Left forelimb (tissue), 1 donor: ENCODE measurements at regions not wholly inside any gene's neighbourhood (a gene's known extent, or its start where the extent isn't known, plus 50 kb on each side); places are given as distances from the start of the nearest gene placed in this dataset.
"Not testable (repeated sequence)": the region's sequence is repeated elsewhere in the genome, so short reads cannot be mapped to it uniquely, and the experiment has no call there.

Source experiments
- DNase-seq: peaks from one replicate; pipeline ENCODE4 v3.0.0-alpha.2; 2018; ENCODE audit warnings: low spot score

- DNase-seq: no peak
Measured at GRCh38 chr16:73400951-73401350, 353.0 kb upstream of the ZFHX3 start.

DNA sequence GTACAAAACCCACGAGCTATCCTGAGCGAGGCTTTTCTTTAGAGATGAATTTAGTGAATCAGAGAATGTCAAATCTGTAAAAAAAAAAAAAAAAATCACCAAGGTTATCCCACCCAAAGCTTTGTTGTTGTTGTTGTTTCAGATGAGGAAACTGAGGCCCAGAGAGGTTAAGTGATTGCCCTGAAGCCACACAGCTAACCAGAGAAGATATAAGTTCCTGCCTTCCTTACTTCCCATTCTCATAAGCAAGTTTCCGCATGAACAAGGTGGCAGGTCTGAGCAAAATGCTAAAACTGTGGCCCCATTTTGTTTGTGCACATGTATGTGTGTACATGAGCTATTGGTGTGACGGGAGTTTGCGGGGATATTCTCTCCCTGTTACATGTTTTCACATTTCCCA is 352.1 kb upstream of the ZFHX3 start:
- DNase-seq: no peak

DNA sequence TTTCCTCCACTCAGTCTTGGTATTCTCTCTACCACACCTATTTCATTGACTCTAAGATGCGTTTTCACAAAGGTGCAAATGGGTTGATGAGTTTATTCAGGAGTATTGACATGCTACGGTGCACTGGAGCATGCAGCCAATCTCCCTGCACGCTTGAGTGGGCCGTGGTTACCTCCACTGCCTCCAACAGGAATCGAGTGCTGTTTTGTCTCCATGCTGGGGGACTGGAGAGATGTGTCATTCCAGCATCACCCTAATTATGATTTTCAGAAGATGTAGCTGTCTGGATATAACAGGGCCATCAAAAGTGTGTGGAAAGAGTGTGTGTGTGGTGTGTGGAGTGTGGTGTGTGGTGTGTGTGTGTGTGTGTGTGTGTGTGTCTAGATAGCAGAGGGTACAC is 351.6 kb upstream of the ZFHX3 start:
- no peak for DNase-seq

DNA sequence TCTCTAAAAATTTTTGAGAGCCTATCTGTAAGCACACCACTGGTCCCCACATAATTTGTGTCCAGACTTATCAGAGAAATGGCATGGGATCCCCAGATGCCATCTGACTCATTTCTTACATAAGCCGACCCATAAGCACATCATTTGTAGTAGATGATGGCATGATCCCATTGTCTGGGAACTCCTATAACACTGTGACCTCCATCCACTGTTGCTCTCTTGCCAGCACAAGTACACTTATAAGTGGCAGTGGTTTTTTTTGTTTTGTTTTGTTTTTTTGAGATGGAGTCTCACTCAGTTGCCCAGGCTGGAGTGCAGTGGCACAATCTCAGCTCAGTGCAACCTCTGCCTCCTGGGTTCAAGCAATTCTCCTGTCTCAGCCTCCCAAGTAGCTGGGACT is 350.7 kb upstream of the ZFHX3 start:
- DNase-seq: not testable (repeated sequence)

DNA sequence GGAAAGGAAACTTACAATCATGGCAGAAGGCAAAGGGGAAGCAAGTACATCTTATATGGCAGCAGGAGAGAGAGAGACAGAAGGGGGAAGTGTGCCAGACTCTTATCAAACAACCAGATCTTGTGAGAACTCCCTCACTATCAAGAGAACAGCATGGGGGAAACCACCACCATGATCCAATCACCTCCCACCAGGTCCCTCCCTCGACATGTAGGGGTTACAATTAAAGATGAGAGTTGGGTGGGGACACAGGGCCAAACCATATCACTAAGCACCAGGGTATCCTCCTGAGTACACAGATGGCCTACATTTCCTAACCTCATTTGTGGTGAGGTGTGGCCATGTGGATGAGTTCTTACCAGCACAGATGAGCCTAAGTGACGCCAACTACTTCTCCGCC is 348.6 kb upstream of the ZFHX3 start:
- DNase-seq: no peak

DNA sequence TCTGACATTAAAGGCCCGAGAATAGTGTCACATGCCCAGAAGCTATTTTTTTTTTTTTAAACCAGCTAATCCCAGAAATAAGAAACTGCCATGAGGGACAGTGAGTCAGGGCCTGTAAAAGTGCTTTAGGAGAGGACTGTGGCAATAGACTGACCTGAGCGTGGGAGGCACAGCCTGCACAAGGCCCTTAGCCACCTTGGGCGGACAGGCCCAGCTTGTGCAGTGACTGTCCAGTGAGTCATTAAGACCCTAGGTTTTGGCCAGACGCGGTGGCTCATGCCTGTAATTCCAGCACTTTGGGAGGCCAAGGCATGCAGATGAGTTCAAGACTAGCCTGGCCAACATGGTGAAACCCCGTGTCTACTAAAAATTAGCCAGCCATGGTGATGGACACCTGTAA is 343.0 kb upstream of the ZFHX3 start:
- no peak for DNase-seq

DNA sequence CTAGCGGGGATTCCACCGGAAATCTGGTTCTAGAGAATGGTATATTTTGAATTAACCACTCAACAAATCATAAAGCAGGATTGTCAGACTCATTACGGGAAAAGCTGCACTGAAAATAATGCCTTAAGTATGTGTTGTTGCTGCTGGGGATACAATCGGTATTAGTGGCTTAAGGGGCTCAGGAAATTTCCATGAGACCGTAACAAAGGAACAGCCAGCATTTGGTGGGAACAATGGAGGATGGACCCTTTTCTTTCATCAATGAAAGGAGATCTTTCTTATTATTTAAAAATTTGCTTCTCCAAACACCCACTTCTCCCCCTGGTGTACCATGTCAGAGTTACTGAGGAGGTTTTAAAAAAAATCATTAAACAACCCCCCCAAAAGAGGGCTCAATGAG is 342.6 kb upstream of the ZFHX3 start:
- no peak for DNase-seq

DNA sequence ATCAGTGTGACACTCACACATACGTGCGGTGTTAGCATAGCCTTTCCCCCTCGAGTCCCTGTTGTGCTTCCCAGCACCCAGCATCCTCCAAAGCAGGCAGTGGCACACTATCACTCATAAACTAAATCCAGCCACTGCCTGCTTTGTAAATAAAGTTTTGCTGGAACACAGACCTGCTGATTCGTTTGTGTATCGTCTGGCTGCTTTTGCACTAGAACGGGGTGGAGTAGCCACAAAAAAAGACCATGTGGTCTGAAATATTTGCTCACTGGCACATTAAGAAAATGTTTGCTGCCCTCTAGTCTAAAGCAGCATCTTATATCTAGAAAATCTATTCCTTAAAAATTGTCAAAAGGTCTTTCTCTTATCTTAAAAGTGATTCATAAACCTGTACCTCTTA is 341.2 kb upstream of the ZFHX3 start:
- DNase-seq: no peak

DNA sequence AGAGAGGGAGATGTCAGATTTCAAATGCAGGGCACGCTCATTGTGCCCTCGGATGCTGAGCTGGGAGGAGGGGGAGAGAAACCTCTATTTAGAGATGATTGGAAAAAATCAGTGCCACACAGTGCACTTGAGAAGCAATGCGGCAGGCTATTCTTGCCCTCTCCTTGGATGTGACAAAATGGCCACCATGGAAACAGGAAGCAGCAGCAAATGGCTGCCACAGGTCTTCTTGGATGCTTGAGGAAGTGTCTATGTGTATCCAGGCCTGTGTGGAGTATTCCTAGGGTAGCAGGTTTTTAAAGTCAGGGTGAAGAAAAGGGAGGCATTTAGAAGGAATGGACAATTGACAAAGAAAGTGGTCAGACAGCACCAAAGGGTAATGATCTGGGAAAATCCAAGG is 340.1 kb upstream of the ZFHX3 start:
- no peak for DNase-seq

DNA sequence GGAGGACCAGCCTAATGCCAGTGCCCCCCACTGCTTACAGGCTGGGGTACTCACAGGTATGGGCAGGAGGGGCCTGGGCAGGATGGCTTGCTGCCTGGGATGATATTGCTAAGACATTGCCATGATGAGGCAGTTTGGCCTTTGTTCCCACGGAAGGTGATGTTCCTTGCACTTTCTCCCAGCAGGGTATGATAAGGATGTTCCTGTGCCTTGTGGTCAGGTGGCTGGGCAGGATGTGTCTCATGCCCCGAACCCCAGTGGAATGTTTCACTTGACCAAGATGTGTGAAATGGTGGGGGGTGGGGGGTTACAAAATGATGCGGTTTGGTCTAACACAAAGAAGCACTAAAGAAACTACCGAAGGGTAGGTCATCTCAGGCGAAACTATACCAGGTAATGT is 337.8 kb upstream of the ZFHX3 start:
- DNase-seq: no peak

DNA sequence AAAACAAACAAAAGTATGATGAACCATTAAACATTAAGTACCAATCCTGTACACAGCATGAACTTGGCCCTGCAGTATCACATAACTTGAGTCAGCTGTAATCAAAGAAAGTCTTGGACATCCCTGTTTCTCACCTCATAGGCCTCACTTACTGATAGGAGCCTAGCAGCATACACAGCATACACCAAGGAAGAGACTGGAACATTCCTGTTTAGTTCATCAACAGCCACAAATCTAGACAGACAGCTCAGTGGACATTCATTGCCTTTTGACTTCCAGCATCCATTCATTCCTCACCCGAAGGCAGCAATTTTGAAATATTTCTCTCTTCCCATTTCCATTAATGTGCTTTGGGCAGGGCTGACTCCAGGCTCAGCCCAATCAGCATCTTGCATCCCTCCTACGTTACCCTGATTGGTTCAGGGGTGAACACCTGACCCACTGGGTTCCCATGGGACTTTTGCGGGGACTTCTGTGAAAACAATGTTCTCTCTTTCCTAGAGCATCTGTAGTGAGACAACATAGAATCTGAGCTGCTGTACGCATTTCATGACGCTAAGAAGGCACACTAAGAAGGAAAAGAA is 336.7 kb upstream of the ZFHX3 start:
- no peak for DNase-seq

DNA sequence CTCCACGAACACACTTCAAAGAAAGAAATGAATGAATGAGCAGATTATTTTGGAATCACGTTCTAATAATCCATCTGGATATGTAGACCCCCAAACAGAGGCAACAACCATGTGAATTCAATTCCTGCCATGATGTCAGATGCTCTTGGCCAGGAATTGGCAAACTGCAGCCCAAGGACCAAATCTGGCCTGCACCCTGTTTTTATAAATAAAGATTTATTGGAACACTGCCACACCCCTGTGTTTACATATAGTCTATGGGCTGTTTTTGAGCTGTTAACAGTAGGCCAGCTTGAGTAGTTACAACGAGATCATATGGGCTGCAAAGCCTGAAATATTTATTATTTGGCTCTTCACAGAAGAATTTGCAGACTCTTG is 336.0 kb upstream of the ZFHX3 start:
- no peak for DNase-seq

GRCh38 chr16:73383195-73383987 is 335.5 kb upstream of the ZFHX3 start:
- no peak for DNase-seq

DNA sequence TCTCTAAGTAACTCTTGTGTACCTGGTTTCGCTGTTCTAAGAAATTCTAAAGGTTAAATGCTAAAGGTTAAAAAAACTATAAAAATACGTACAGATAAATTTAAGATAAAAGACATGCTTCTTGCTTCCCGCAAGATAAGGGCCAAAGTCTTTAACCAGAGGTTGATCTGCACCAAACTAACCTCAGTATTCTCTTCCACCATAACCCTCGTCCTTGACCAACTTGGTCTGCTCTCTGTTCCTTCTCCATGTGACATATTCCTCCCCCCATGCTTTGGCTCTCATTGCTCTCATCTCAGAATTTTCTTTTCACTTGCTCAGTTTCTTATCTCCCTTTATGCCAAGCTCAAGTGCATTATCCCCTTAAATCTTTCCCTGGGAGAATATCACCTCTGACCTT is 330.5 kb upstream of the ZFHX3 start:
- no peak for DNase-seq

GRCh38 chr16:73371584-73372319 is 323.8 kb upstream of the ZFHX3 start:
- DNase-seq: no peak

DNA sequence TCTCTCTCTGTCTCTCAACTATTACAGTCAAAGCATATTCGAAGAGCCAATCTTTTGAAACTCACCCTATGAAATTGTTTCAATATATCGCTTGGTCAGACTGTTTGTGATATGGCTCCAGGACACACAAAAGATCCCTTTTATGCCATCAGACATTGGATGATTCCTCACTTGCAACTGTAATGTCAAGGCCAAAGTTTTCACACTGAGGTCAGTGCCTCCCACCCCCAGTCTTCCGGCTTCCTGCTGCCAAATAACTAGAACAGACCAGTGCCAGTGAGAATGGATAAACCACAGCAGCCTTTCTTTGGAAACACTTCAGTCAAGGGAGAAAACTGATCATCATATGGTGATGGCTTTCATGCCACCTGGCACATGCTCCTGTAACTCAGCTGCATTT is 321.9 kb upstream of the ZFHX3 start:
- DNase-seq: no peak

GRCh38 chr16:73368715-73369114 is 320.8 kb upstream of the ZFHX3 start:
- DNase-seq: no peak

GRCh38 chr16:73365016-73365551 is 317.2 kb upstream of the ZFHX3 start:
- DNase-seq: no peak

- DNase-seq: no peak
Measured at GRCh38 chr16:73364413-73364812, 316.5 kb upstream of the ZFHX3 start.

- no peak for DNase-seq
Measured at GRCh38 chr16:73361061-73361460, 313.1 kb upstream of the ZFHX3 start.

DNA sequence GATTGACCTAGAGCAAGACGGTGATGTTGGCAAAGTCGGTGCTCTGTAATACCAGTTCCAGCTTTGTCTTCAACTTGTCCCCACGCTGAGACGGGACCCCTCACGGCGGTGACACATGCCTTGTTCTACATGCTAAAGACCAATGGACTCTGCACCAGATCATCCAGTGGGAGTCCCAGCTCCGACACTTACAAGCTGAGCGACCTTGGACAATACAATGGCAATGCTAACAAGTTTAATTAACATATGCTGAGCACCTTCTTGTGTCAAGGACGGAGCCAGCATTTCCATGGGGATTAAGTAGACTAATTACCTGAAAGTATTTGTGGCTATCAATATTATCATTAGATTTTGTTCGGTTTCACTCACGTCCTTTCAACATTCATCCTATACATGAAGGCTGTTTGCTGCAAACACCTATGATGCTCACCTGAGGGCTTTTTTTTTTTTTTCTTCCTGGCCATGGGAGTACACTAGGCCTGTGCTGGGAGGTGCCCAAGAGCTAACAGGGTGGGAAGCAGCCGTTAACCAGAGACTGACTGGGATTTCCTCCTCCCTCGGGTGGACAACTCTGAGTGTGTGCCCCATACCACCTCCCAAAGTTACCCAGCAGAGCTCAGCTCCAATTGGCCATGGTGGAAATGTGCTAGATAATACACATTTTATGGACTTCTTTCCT is 308.6 kb upstream of the ZFHX3 start:
- DNase-seq: no peak

- DNase-seq: no peak
Measured at GRCh38 chr16:73355981-73356380, 308.1 kb upstream of the ZFHX3 start.

GRCh38 chr16:73354434-73354833 is 306.5 kb upstream of the ZFHX3 start:
- DNase-seq: no peak
